ENCODE measurements at regions not wholly inside any gene's neighbourhood (a gene's known extent, or its start where the extent isn't known, plus 50 kb on each side); places are given as distances from the start of the nearest gene placed in this dataset.

- no peak overlapping the region for H3K27ac ChIP-seq (ENCODE audit: low read depth in 1 of 2, low read length in 2 of 2)
- no peak for DNase-seq (ENCODE audit: low spot score)
- H3K36me3 ChIP-seq (ENCODE audit: control insufficient read depth in 4 of 4, insufficient read depth in 3 of 4, low read depth in 1 of 4, low read length in 3 of 4): no peaks in the 10 kb centered on the region
- no peaks in the 10 kb centered on the region for H3K9me3 ChIP-seq (ENCODE audit: control insufficient read depth in 4 of 4, low read length in 3 of 4)
- 69% methylated on average over 2 of the region's 2 CpGs for WGBS
- H3K9ac ChIP-seq (ENCODE audit: low read depth in 1 of 2, low read length in 2 of 2): no peak overlapping the region
- TF ChIP-seq FOXA2 (IDR thresholded peaks at IDR 0.05) (no peak), YY1 (IDR thresholded peaks at IDR 0.05) (no peak), RXRA (IDR thresholded peaks at IDR 0.05) (no peak), EGR1 (IDR thresholded peaks at IDR 0.05; ENCODE audit: low read depth in 2 of 2) (no peak), HNF4A (conservative IDR thresholded peaks at IDR 0.05) (no peak), SP1 (IDR thresholded peaks at IDR 0.05) (no peak), RAD21 (IDR thresholded peaks at IDR 0.05) (no peak)
- TF ChIP-seq, protein P1, sequence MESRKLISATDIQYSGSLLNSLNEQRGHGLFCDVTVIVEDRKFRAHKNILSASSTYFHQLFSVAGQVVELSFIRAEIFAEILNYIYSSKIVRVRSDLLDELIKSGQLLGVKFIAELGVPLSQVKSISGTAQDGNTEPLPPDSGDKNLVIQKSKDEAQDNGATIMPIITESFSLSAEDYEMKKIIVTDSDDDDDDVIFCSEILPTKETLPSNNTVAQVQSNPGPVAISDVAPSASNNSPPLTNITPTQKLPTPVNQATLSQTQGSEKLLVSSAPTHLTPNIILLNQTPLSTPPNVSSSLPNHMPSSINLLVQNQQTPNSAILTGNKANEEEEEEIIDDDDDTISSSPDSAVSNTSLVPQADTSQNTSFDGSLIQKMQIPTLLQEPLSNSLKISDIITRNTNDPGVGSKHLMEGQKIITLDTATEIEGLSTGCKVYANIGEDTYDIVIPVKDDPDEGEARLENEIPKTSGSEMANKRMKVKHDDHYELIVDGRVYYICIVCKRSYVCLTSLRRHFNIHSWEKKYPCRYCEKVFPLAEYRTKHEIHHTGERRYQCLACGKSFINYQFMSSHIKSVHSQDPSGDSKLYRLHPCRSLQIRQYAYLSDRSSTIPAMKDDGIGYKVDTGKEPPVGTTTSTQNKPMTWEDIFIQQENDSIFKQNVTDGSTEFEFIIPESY (IDR thresholded peaks at IDR 0.05): no peak
- no peaks in the 10 kb centered on the region for H3K27me3 ChIP-seq (ENCODE audit: control insufficient read depth in 4 of 4, insufficient read depth in 4 of 4, low read length in 3 of 4)
- no peaks in the 10 kb centered on the region for H3K4me1 ChIP-seq (ENCODE audit: control insufficient read depth in 4 of 4, insufficient read depth in 4 of 4, low read length in 3 of 4)
- H3K4me3 ChIP-seq (ENCODE audit: low read depth in 1 of 3, low read length in 3 of 3): no peak overlapping the region
Observed at GRCh38 chr7:81218480-81219106, 299.7 kb upstream of the SEMA3C start.

- H3K9me3 ChIP-seq (ENCODE audit: control insufficient read depth in 4 of 4, low read length in 3 of 4): no peaks in the 10 kb centered on the region
- no peak overlapping the region for H3K27ac ChIP-seq (ENCODE audit: low read depth in 1 of 2, low read length in 2 of 2)
- DNase-seq (ENCODE audit: low spot score): no peak
- no peaks in the 10 kb centered on the region for H3K27me3 ChIP-seq (ENCODE audit: control insufficient read depth in 4 of 4, insufficient read depth in 4 of 4, low read length in 3 of 4)
- H3K36me3 ChIP-seq (ENCODE audit: control insufficient read depth in 4 of 4, insufficient read depth in 3 of 4, low read depth in 1 of 4, low read length in 3 of 4): no peaks in the 10 kb centered on the region
- no peak for TF ChIP-seq SP1 (IDR thresholded peaks at IDR 0.05)
- TF ChIP-seq, protein P2, sequence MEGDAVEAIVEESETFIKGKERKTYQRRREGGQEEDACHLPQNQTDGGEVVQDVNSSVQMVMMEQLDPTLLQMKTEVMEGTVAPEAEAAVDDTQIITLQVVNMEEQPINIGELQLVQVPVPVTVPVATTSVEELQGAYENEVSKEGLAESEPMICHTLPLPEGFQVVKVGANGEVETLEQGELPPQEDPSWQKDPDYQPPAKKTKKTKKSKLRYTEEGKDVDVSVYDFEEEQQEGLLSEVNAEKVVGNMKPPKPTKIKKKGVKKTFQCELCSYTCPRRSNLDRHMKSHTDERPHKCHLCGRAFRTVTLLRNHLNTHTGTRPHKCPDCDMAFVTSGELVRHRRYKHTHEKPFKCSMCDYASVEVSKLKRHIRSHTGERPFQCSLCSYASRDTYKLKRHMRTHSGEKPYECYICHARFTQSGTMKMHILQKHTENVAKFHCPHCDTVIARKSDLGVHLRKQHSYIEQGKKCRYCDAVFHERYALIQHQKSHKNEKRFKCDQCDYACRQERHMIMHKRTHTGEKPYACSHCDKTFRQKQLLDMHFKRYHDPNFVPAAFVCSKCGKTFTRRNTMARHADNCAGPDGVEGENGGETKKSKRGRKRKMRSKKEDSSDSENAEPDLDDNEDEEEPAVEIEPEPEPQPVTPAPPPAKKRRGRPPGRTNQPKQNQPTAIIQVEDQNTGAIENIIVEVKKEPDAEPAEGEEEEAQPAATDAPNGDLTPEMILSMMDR (IDR thresholded peaks at IDR 0.05; ENCODE audit: low read depth, low read length, missing input control): no peak
- TF ChIP-seq GABPA (IDR thresholded peaks at IDR 0.05 in 1 of 2, conservative IDR thresholded peaks at IDR 0.05 in 1 of 2): no peak
- TF ChIP-seq NR2F2 (IDR thresholded peaks at IDR 0.05): no peak
- TF ChIP-seq, protein P3, sequence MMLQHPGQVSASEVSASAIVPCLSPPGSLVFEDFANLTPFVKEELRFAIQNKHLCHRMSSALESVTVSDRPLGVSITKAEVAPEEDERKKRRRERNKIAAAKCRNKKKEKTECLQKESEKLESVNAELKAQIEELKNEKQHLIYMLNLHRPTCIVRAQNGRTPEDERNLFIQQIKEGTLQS (IDR thresholded peaks at IDR 0.05): no peak
- no peak for TF ChIP-seq JUND (IDR thresholded peaks at IDR 0.05)
- TF ChIP-seq EGR1 (IDR thresholded peaks at IDR 0.05; ENCODE audit: low read depth in 2 of 2): no peak
- no peak for TF ChIP-seq YY1 (IDR thresholded peaks at IDR 0.05)
- no peak for TF ChIP-seq RAD21 (IDR thresholded peaks at IDR 0.05)
- no peak for TF ChIP-seq FOXA2 (IDR thresholded peaks at IDR 0.05)
- no peak for TF ChIP-seq RXRA (IDR thresholded peaks at IDR 0.05)
- TF ChIP-seq, protein P1 (IDR thresholded peaks at IDR 0.05): no peak
- TF ChIP-seq, protein P4, sequence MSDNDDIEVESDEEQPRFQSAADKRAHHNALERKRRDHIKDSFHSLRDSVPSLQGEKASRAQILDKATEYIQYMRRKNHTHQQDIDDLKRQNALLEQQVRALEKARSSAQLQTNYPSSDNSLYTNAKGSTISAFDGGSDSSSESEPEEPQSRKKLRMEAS (IDR thresholded peaks at IDR 0.05): no peak
- no peak for TF ChIP-seq HNF4G (IDR thresholded peaks at IDR 0.05)
- TF ChIP-seq, protein P5, sequence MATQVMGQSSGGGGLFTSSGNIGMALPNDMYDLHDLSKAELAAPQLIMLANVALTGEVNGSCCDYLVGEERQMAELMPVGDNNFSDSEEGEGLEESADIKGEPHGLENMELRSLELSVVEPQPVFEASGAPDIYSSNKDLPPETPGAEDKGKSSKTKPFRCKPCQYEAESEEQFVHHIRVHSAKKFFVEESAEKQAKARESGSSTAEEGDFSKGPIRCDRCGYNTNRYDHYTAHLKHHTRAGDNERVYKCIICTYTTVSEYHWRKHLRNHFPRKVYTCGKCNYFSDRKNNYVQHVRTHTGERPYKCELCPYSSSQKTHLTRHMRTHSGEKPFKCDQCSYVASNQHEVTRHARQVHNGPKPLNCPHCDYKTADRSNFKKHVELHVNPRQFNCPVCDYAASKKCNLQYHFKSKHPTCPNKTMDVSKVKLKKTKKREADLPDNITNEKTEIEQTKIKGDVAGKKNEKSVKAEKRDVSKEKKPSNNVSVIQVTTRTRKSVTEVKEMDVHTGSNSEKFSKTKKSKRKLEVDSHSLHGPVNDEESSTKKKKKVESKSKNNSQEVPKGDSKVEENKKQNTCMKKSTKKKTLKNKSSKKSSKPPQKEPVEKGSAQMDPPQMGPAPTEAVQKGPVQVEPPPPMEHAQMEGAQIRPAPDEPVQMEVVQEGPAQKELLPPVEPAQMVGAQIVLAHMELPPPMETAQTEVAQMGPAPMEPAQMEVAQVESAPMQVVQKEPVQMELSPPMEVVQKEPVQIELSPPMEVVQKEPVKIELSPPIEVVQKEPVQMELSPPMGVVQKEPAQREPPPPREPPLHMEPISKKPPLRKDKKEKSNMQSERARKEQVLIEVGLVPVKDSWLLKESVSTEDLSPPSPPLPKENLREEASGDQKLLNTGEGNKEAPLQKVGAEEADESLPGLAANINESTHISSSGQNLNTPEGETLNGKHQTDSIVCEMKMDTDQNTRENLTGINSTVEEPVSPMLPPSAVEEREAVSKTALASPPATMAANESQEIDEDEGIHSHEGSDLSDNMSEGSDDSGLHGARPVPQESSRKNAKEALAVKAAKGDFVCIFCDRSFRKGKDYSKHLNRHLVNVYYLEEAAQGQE (IDR thresholded peaks at IDR 0.05): no peak
- no peak for TF ChIP-seq HNF4A (conservative IDR thresholded peaks at IDR 0.05)
- H3K4me1 ChIP-seq (ENCODE audit: control insufficient read depth in 4 of 4, insufficient read depth in 4 of 4, low read length in 3 of 4): no peaks in the 10 kb centered on the region
- H3K4me3 ChIP-seq (ENCODE audit: low read depth in 1 of 3, low read length in 3 of 3): no peak overlapping the region
- no peak overlapping the region for H3K9ac ChIP-seq (ENCODE audit: low read depth in 1 of 2, low read length in 2 of 2)
Observed at GRCh38 chr7:81213394-81213793, 294.5 kb upstream of the SEMA3C start.
